IMR-90 (cell line): ENCODE measurements at regions not wholly inside any gene's neighbourhood (a gene's known extent, or its start where the extent isn't known, plus 50 kb on each side); places are given as distances from the start of the nearest gene placed in this dataset.

ENCODE experiments used
- ATAC-seq: fragments of 200-7000 bp; cut with Tn5 transposase; 2 replicates; pipeline ENCODE4 v1.9.1; 2020; ENCODE audit warnings: low read depth, mild to moderate bottlenecking, moderate library complexity
- BruUV-seq: library from RNA; stranded (reverse); fragments of 400-500 nt; replicated peaks from 2 replicates; lab custom pipeline; 2021; lab: Mats Ljungman, UMichigan
- CTCF ChIA-PET: fragments of 300-600 bp; formaldehyde crosslinking; extraction: SDS; loops from one replicate; lab custom pipeline; 2021; ENCODE audit warnings: antibody characterized with exemption; lab: Yijun Ruan, JAX
- POLR2A ChIA-PET: fragments of 300-600 bp; sonication (Branson Sonifier 250); formaldehyde crosslinking; loops from one replicate; lab custom pipeline; 2022; ENCODE audit warnings: antibody characterized with exemption; ENCODE audit not compliant: unreplicated experiment; lab: Charles Lee
- DNase-seq: peaks from one replicate; pipeline ENCODE4 v3.0.0; 2013
- H2AFZ ChIP-seq: replicated peaks from 2 replicates; pipeline ENCODE3; 2013; ENCODE audit warnings: low read length, mild to moderate bottlenecking; ENCODE audit not compliant: poor library complexity
- H2AK5ac ChIP-seq: 2 replicates; pipeline ENCODE4 v1.6.1; 2013; ENCODE audit warnings: low read depth, low read length, inconsistent platforms
- H2AK9ac ChIP-seq: replicated peaks from 2 replicates; pipeline ENCODE3; 2013; ENCODE audit warnings: mild to moderate bottlenecking, low read depth, low read length, moderate library complexity; ENCODE audit not compliant: poor library complexity
- H2BK120ac ChIP-seq: 2 replicates; pipeline ENCODE4 v1.6.1; 2013; ENCODE audit warnings: low read depth, low read length, inconsistent platforms
- H2BK15ac ChIP-seq: 3 replicates; pipeline ENCODE4 v1.6.1; 2013; ENCODE audit warnings: low read depth, low read length, inconsistent platforms
- H2BK20ac ChIP-seq: 2 replicates; pipeline ENCODE4 v1.6.1; 2013; ENCODE audit warnings: low read depth, mild to moderate bottlenecking, inconsistent platforms, low read length, moderate library complexity
- H2BK5ac ChIP-seq: 2 replicates; pipeline ENCODE4 v1.6.1; 2013; ENCODE audit warnings: mild to moderate bottlenecking, low read depth, low read length, inconsistent platforms; ENCODE audit not compliant: poor library complexity, severe bottlenecking
- H3K14ac ChIP-seq: replicated peaks from 2 replicates; pipeline ENCODE4 v1.6.1; 2013; ENCODE audit warnings: low read depth, low read length, inconsistent platforms
- H3K18ac ChIP-seq: 2 replicates; pipeline ENCODE4 v1.6.1; 2013; ENCODE audit warnings: low read depth, low read length, control low read depth
- H3K23ac ChIP-seq: 2 replicates; pipeline ENCODE4 v1.6.1; 2013; ENCODE audit warnings: low read depth, low read length, inconsistent platforms
- H3K27ac ChIP-seq: 2 replicates; pipeline ENCODE4 v1.5.1; 2013; ENCODE audit warnings: mild to moderate bottlenecking, control low read depth, low read length; ENCODE audit not compliant: insufficient read depth
- H3K27me3 ChIP-seq: 2 replicates; pipeline ENCODE4 v1.6.1; 2013; ENCODE audit warnings: low read length; ENCODE audit not compliant: control insufficient read depth, insufficient read depth
- H3K36me3 ChIP-seq: 2 replicates; pipeline ENCODE4 v1.6.1; 2013; ENCODE audit warnings: low read length, mixed read lengths; ENCODE audit not compliant: control insufficient read depth, insufficient read depth
- H3K4ac ChIP-seq: 2 replicates; pipeline ENCODE4 v1.6.1; 2013; ENCODE audit warnings: low read depth, low read length, inconsistent platforms
- H3K4me1 ChIP-seq: 2 replicates; pipeline ENCODE4 v1.6.1; 2013; ENCODE audit warnings: low read length, mixed read lengths; ENCODE audit not compliant: control insufficient read depth, insufficient read depth
- H3K4me2 ChIP-seq: 2 replicates; pipeline ENCODE4 v1.6.1; 2013; ENCODE audit warnings: low read depth, mild to moderate bottlenecking, control low read depth, low read length, moderate library complexity
- H3K4me3 ChIP-seq: 2 replicates; pipeline ENCODE4 v1.5.1; 2013; ENCODE audit warnings: low read depth, mild to moderate bottlenecking, control low read depth, low read length, moderate library complexity; ENCODE audit not compliant: insufficient read depth
- H3K56ac ChIP-seq: 2 replicates; pipeline ENCODE4 v1.6.1; 2013; ENCODE audit warnings: low read length, inconsistent platforms; ENCODE audit not compliant: insufficient read depth; ENCODE audit errors: extremely low read depth
- H3K79me1 ChIP-seq, 2 experiments: 2 replicates each; pipeline ENCODE4 v1.6.1; 2013; ENCODE audit warnings: low read length in 2 of 2, inconsistent platforms in 1 of 2, low read depth in 1 of 2
- H3K9ac ChIP-seq: 2 replicates; pipeline ENCODE4 v1.6.1; 2013; ENCODE audit warnings: low read depth, low read length, control low read depth
- H3K9me1 ChIP-seq: 2 replicates; pipeline ENCODE4 v1.6.1; 2013; ENCODE audit warnings: low read length, inconsistent platforms; ENCODE audit not compliant: insufficient read depth
- H3K9me3 ChIP-seq: 2 replicates; pipeline ENCODE4 v1.6.1; 2013; ENCODE audit warnings: low read length; ENCODE audit not compliant: control insufficient read depth, insufficient read depth
- H4K20me1 ChIP-seq: 2 replicates; pipeline ENCODE4 v1.6.1; 2013; ENCODE audit warnings: low read length, inconsistent platforms; ENCODE audit not compliant: insufficient read depth
- H4K5ac ChIP-seq: 2 replicates; pipeline ENCODE4 v1.6.1; 2013; ENCODE audit warnings: mild to moderate bottlenecking, low read depth, low read length, control low read depth
- H4K8ac ChIP-seq, 2 experiments: 2 replicates each; pipeline ENCODE4 v1.6.1; 2013; ENCODE audit warnings: low read depth in 2 of 2, low read length in 2 of 2, control low read depth in 1 of 2, inconsistent platforms in 1 of 2
- H4K91ac ChIP-seq: 2 replicates; pipeline ENCODE4 v1.6.1; 2013; ENCODE audit warnings: low read depth, low read length, inconsistent platforms; ENCODE audit not compliant: insufficient read depth
- BHLHE40 ChIP-seq: fragments of 150-350 bp; IDR thresholded peaks from 2 replicates; pipeline ENCODE4 v1.6.1; 2016; ENCODE audit warnings: mild to moderate bottlenecking, low read depth, low read length
- CEBPB ChIP-seq: IDR thresholded peaks from 2 replicates; pipeline ENCODE4 v1.6.1; 2012; ENCODE audit warnings: low read depth, low read length, improper control_type of control experiment
- CHD1 ChIP-seq: IDR thresholded peaks from 2 replicates; pipeline ENCODE4 v1.6.1; 2012; ENCODE audit warnings: low read depth, low read length, improper control_type of control experiment
- CTCF ChIP-seq: conservative IDR thresholded peaks from 2 replicates; pipeline ENCODE4 v1.5.1; 2012; ENCODE audit warnings: mild to moderate bottlenecking, low read depth, low read length, improper control_type of control experiment
- ELK1 ChIP-seq: fragments of 150-350 bp; IDR thresholded peaks from 2 replicates; pipeline ENCODE4 v1.6.1; 2016; ENCODE audit warnings: low read depth, mild to moderate bottlenecking, low read length, moderate library complexity, borderline replicate concordance
- FOS ChIP-seq: fragments of 150-350 bp; IDR thresholded peaks from 2 replicates; pipeline ENCODE4 v1.6.1; 2016; ENCODE audit warnings: low read depth, low read length
- MAZ ChIP-seq: IDR thresholded peaks from 2 replicates; pipeline ENCODE4 v1.6.1; 2012; ENCODE audit warnings: low read depth, mild to moderate bottlenecking, low read length, improper control_type of control experiment, moderate library complexity, borderline replicate concordance
- MXI1 ChIP-seq: IDR thresholded peaks from 2 replicates; pipeline ENCODE4 v1.6.1; 2012; ENCODE audit warnings: low read depth, mild to moderate bottlenecking, low read length, moderate library complexity, borderline replicate concordance
- NFE2L2 ChIP-seq: fragments of 150-350 bp; IDR thresholded peaks from 2 replicates; pipeline ENCODE4 v1.6.1; 2016; ENCODE audit warnings: low read depth, mild to moderate bottlenecking, low read length
- POLR2A ChIP-seq: IDR thresholded peaks from 2 replicates; pipeline ENCODE4 v1.6.1; 2012; ENCODE audit warnings: mild to moderate bottlenecking, low read depth, low read length
- RAD21 ChIP-seq: IDR thresholded peaks from 2 replicates; pipeline ENCODE4 v1.6.1; 2012; ENCODE audit warnings: low read length, improper control_type of control experiment
- RCOR1 ChIP-seq: IDR thresholded peaks from 2 replicates; pipeline ENCODE4 v1.6.1; 2012; ENCODE audit warnings: mild to moderate bottlenecking, low read length, improper control_type of control experiment; ENCODE audit not compliant: insufficient replicate concordance
- RFX5 ChIP-seq: IDR thresholded peaks from 2 replicates; pipeline ENCODE4 v1.8.0; 2012; ENCODE audit warnings: low read depth, mild to moderate bottlenecking, low read length, moderate library complexity
- SMC3 ChIP-seq: fragments of 150-350 bp; IDR thresholded peaks from 2 replicates; pipeline ENCODE4 v1.6.1; 2016; ENCODE audit warnings: low read depth, mild to moderate bottlenecking, antibody characterized with exemption, low read length, moderate library complexity
- USF2 ChIP-seq: fragments of 150-350 bp; IDR thresholded peaks from 2 replicates; pipeline ENCODE4 v1.6.1; 2017; ENCODE audit warnings: mild to moderate bottlenecking, antibody characterized with exemption, low read length, low read depth
- WGBS, 2 experiments: methylation state at CpG; one replicate each; pipeline versions ENCODE4 v1.1.5 to v1.1.7; 2013; ENCODE audit warnings: missing lambda C conversion rate in 2 of 2; ENCODE audit not compliant: insufficient read length in 1 of 2; ENCODE audit errors: extremely low coverage in 2 of 2; 5-methylcytosine and 5-hydroxymethylcytosine counted together
- dilution Hi-C: fragments of 300-500 bp; cut with HindIII; formaldehyde crosslinking; loops from one replicate; pipeline ENCODE4 v1.14.3; 2018; ENCODE audit warnings: low sequenced_read_pairs; ENCODE audit not compliant: unreplicated experiment
- in situ Hi-C: fragments of 300-500 bp; cut with MboI; formaldehyde crosslinking; loops from 3 replicates; pipeline ENCODE4 v1.14.3; 2019; ENCODE audit warnings: low sequenced_read_pairs, inconsistent platforms, mixed read lengths
- intact Hi-C: fragments of 100-400 bp; cut with micrococcal nuclease; formaldehyde crosslinking; loops from 2 replicates; pipeline ENCODE4 v1.10.0; 2022

- Histone ChIP-seq H2BK5ac (no peak overlapping the region), H3K9me1 (no peaks in the 10 kb centered on the region), H2AK9ac (no peak overlapping the region), H3K4me3 (no peak overlapping the region), H3K79me1 (no peaks in the 10 kb centered on the region), H3K4me1 (no peaks in the 10 kb centered on the region), H2AK5ac (no peak overlapping the region), H4K8ac (no peak overlapping the region), H3K56ac (no peak overlapping the region), H4K91ac (no peak overlapping the region), H3K18ac (no peak overlapping the region), H2BK15ac (no peak overlapping the region), H3K4ac (no peak overlapping the region), H3K27ac (no peak overlapping the region), H2BK20ac (no peak overlapping the region), H3K9ac (no peak overlapping the region), H3K9me3 (no peaks in the 10 kb centered on the region), H3K14ac (no peak overlapping the region), H3K23ac (no peak overlapping the region), H3K36me3 (no peaks in the 10 kb centered on the region), H4K20me1 (no peaks in the 10 kb centered on the region), H2BK120ac (no peak overlapping the region), H2AFZ (no peak overlapping the region), H4K5ac (no peak overlapping the region), H3K27me3 (peaks cover 53% of the 10 kb centered on the region), H3K4me2 (no peak overlapping the region)
- no TSS peak for BruUV-seq
- WGBS, 2 experiments: no CpG with 5 or more reads among the region's 8 CpGs
- CTCF ChIA-PET: no interaction called here
- DNase-seq: no peak
- intact Hi-C loops: loop anchor here (10.0 kb wide), 1 partner anchor 1209 kb away; no protein-coding TSS in a partner anchor
- POLR2A ChIA-PET: no interaction called here
- in situ Hi-C loops: no loop called here
- ATAC-seq: no peak
- dilution Hi-C loops: no loop called here
- TF ChIP-seq NFE2L2 (no peak), POLR2A (no peak), BHLHE40 (no peak), CHD1 (no peak), MAZ (no peak), MXI1 (no peak), RFX5 (no peak), USF2 (no peak), CEBPB (no peak), ELK1 (no peak), RAD21 (no peak), CTCF (no peak), SMC3 (no peak), FOS (no peak), RCOR1 (no peak)
Measured at GRCh38 chr3:193773266-193774220, 180.5 kb downstream of the OPA1 start.
